Fibroblast of mammary gland (primary cell): ENCODE measurements at regions not wholly inside any gene's neighbourhood (a gene's known extent, or its start where the extent isn't known, plus 50 kb on each side); places are given as distances from the start of the nearest gene placed in this dataset.

ENCODE experiments used
- DNase-seq: peaks from one replicate; pipeline ENCODE4 v3.0.0-alpha.2; 2010; ENCODE audit warnings: low read depth
- H3K4me3 ChIP-seq: 2 replicates; pipeline ENCODE4 v1.5.1; 2011; ENCODE audit warnings: low read depth, mild to moderate bottlenecking, low read length, moderate library complexity; ENCODE audit not compliant: control insufficient read depth
- CTCF ChIP-seq: conservative IDR thresholded peaks from 2 replicates; pipeline ENCODE4 v1.5.1; 2011; ENCODE audit warnings: low read depth, low read length, inconsistent platforms; ENCODE audit not compliant: control insufficient read depth, insufficient read depth

- DNase-seq, result no peak
- no peak for TF ChIP-seq CTCF
- no peak overlapping the region for H3K4me3 ChIP-seq
Observed at GRCh38 chr10:130567011-130567410, 430.8 kb downstream of the GLRX3 start.

- no peak overlapping the region for H3K4me3 ChIP-seq
- TF ChIP-seq CTCF, result no peak
- no peak for DNase-seq
Observed at GRCh38 chr10:130567436-130567835, 431.2 kb downstream of the GLRX3 start.

- no peak overlapping the region for H3K4me3 ChIP-seq
- no peak for TF ChIP-seq CTCF
- no peak for DNase-seq
Observed at GRCh38 chr10:130568246-130568645, 432.1 kb downstream of the GLRX3 start.

GRCh38 chr10:130570074-130570473, 433.9 kb downstream of the GLRX3 start:
- H3K4me3 ChIP-seq, result no peak overlapping the region
- no peak for TF ChIP-seq CTCF
- DNase-seq, result no peak

- no peak for TF ChIP-seq CTCF
- H3K4me3 ChIP-seq, result no peak overlapping the region
- no peak for DNase-seq
Observed at GRCh38 chr10:130571674-130572073, 435.5 kb downstream of the GLRX3 start.

- no peak overlapping the region for H3K4me3 ChIP-seq
- TF ChIP-seq CTCF, result no peak
- DNase-seq, result no peak
Observed at GRCh38 chr10:130573446-130573845, 437.3 kb downstream of the GLRX3 start.

- no peak for TF ChIP-seq CTCF
- DNase-seq, result no peak
- H3K4me3 ChIP-seq, result no peak overlapping the region
Observed at GRCh38 chr10:130575756-130576285, 439.6 kb downstream of the GLRX3 start.
